ENCODE measurements at regions not wholly inside any gene's neighbourhood (a gene's known extent, or its start where the extent isn't known, plus 50 kb on each side); places are given as distances from the start of the nearest gene placed in this dataset.

DNA sequence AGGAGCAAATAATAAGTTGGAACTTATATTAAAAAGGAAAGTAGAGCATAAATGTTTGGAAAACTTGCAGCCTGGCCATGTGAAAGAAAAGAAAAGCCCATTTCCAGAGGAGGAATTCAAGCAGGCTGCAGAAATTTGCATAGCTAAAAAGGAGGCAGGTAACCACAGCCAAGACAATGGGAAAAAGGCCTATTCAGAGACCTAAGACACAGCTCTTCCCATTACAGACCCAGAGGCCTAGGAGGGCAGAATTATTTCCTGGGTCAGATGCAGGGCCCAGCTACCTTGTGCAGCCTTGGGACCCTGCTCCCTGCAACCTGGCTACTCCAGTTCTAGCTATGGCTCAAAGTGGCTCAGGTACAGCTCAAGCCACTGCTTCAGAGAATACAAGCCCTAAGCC is 234.6 kb upstream of the BCHE start:
- TF ChIP-seq, protein P1, sequence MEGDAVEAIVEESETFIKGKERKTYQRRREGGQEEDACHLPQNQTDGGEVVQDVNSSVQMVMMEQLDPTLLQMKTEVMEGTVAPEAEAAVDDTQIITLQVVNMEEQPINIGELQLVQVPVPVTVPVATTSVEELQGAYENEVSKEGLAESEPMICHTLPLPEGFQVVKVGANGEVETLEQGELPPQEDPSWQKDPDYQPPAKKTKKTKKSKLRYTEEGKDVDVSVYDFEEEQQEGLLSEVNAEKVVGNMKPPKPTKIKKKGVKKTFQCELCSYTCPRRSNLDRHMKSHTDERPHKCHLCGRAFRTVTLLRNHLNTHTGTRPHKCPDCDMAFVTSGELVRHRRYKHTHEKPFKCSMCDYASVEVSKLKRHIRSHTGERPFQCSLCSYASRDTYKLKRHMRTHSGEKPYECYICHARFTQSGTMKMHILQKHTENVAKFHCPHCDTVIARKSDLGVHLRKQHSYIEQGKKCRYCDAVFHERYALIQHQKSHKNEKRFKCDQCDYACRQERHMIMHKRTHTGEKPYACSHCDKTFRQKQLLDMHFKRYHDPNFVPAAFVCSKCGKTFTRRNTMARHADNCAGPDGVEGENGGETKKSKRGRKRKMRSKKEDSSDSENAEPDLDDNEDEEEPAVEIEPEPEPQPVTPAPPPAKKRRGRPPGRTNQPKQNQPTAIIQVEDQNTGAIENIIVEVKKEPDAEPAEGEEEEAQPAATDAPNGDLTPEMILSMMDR (conservative IDR thresholded peaks at IDR 0.05) = no peak
- TF ChIP-seq ZFX (IDR thresholded peaks at IDR 0.05) = no peak

All from C4-2B (cell line).